HEK293 (cell line): ENCODE measurements at regions not wholly inside any gene's neighbourhood (a gene's known extent, or its start where the extent isn't known, plus 50 kb on each side); places are given as distances from the start of the nearest gene placed in this dataset.

Source experiments
- KLF8 ChIP-seq: fragments of 450-650 bp; formaldehyde crosslinking; IDR thresholded peaks from 2 replicates; pipeline ENCODE4 v1.5.1; 2016; ENCODE audit warnings: missing biosample characterization, missing genetic modification characterization
- SETDB1 ChIP-seq: IDR thresholded peaks from one replicate; pipeline ENCODE4 v1.6.1; 2017; ENCODE audit warnings: mild to moderate bottlenecking, low read length, moderate library complexity, mixed read lengths; ENCODE audit not compliant: insufficient read length
- YY1 ChIP-seq: fragments of 450-650 bp; formaldehyde crosslinking; IDR thresholded peaks from 2 replicates; pipeline ENCODE4 v1.5.1; 2018; ENCODE audit warnings: missing biosample characterization, missing genetic modification characterization
- ZFP37 ChIP-seq: fragments of 450-650 bp; formaldehyde crosslinking; IDR thresholded peaks from 2 replicates; pipeline ENCODE4 v1.5.1; 2016; ENCODE audit warnings: missing biosample characterization, missing genetic modification characterization
- ZNF121 ChIP-seq: fragments of 450-650 bp; formaldehyde crosslinking; IDR thresholded peaks from 2 replicates; pipeline ENCODE4 v1.5.1; 2016; ENCODE audit warnings: missing biosample characterization, missing genetic modification characterization
- ZNF292 ChIP-seq: fragments of 450-650 bp; formaldehyde crosslinking; IDR thresholded peaks from 2 replicates; pipeline ENCODE4 v1.5.1; 2016; ENCODE audit warnings: low read depth, missing biosample characterization, missing genetic modification characterization, borderline replicate concordance
- ZNF585B ChIP-seq: fragments of 450-650 bp; formaldehyde crosslinking; IDR thresholded peaks from 2 replicates; pipeline ENCODE4 v1.5.1; 2016; ENCODE audit warnings: missing biosample characterization, missing genetic modification characterization
- ZNF610 ChIP-seq: fragments of 450-650 bp; formaldehyde crosslinking; IDR thresholded peaks from 2 replicates; pipeline ENCODE4 v1.5.1; 2016; ENCODE audit warnings: missing biosample characterization, missing genetic modification characterization, borderline replicate concordance
- ZSCAN30 ChIP-seq: fragments of 450-650 bp; IDR thresholded peaks from 2 replicates; pipeline ENCODE4 v1.5.1; 2018; ENCODE audit warnings: missing biosample characterization, mild to moderate bottlenecking, missing genetic modification characterization, moderate library complexity
- TF ChIP-seq, protein P1 (sequence below): fragments of 450-650 bp; formaldehyde crosslinking; IDR thresholded peaks from 2 replicates; pipeline ENCODE4 v1.5.1; 2016; ENCODE audit warnings: missing biosample characterization, missing genetic modification characterization
- TF ChIP-seq, protein P2 (sequence below): fragments of 450-650 bp; formaldehyde crosslinking; optimal IDR thresholded peaks from 2 replicates; pipeline ENCODE3; 2016; ENCODE audit warnings: missing biosample characterization, mild to moderate bottlenecking, missing genetic modification characterization

DNA sequence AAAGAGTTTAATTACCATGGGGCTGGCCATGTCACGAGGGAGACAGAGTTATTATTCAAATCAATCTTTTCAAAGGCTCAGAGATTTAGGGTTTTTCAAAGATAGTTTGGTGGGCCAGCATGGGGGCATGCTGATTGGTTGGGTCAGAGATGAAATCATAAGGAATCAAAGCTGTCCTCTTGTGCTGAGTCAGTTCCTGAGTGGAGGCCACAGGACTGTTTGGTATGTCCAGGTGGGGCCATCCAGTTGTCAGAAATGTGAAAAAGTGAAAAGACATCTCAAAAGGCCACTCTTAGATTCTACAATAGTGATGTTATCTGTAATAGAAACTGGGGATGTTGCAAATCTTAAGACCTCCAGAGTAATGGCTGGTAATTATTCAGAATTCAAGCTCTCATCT, 288.6 kb downstream of the EN1 start:
- TF ChIP-seq, protein P1, sequence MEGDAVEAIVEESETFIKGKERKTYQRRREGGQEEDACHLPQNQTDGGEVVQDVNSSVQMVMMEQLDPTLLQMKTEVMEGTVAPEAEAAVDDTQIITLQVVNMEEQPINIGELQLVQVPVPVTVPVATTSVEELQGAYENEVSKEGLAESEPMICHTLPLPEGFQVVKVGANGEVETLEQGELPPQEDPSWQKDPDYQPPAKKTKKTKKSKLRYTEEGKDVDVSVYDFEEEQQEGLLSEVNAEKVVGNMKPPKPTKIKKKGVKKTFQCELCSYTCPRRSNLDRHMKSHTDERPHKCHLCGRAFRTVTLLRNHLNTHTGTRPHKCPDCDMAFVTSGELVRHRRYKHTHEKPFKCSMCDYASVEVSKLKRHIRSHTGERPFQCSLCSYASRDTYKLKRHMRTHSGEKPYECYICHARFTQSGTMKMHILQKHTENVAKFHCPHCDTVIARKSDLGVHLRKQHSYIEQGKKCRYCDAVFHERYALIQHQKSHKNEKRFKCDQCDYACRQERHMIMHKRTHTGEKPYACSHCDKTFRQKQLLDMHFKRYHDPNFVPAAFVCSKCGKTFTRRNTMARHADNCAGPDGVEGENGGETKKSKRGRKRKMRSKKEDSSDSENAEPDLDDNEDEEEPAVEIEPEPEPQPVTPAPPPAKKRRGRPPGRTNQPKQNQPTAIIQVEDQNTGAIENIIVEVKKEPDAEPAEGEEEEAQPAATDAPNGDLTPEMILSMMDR (tag by site-specific recombination), result no peak
- no peak for TF ChIP-seq ZSCAN30 (tag by site-specific recombination)
- TF ChIP-seq ZNF585B (tag by site-specific recombination), result no peak
- TF ChIP-seq SETDB1, result no peak
- TF ChIP-seq ZNF292 (tag by site-specific recombination), result no peak
- no peak for TF ChIP-seq YY1 (tag by site-specific recombination)
- TF ChIP-seq ZNF121, result no peak
- TF ChIP-seq KLF8 (tag by site-specific recombination), result no peak
- TF ChIP-seq ZNF610, result no peak
- no peak for TF ChIP-seq ZFP37 (tag by site-specific recombination)
- TF ChIP-seq, protein P2, sequence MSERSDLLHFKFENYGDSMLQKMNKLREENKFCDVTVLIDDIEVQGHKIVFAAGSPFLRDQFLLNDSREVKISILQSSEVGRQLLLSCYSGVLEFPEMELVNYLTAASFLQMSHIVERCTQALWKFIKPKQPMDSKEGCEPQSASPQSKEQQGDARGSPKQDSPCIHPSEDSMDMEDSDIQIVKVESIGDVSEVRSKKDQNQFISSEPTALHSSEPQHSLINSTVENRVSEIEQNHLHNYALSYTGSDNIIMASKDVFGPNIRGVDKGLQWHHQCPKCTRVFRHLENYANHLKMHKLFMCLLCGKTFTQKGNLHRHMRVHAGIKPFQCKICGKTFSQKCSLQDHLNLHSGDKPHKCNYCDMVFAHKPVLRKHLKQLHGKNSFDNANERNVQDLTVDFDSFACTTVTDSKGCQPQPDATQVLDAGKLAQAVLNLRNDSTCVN (tag by site-specific recombination), result no peak
